ENCODE measurements at regions not wholly inside any gene's neighbourhood (a gene's known extent, or its start where the extent isn't known, plus 50 kb on each side); places are given as distances from the start of the nearest gene placed in this dataset.

GRCh38 chr2:16008331-16008850 lies 68.0 kb downstream of the MYCN start:
- no peak for TF ChIP-seq CTCF (IDR thresholded peaks at IDR 0.05)
- TF ChIP-seq POLR2A (IDR thresholded peaks at IDR 0.05) = no peak
